ENCODE measurements at regions not wholly inside any gene's neighbourhood (a gene's known extent, or its start where the extent isn't known, plus 50 kb on each side); places are given as distances from the start of the nearest gene placed in this dataset.
A peak's percentile ranks its signal among the peaks of the same experiment; 100 is the strongest.

GRCh38 chr2:236479814-236480213, 89.8 kb upstream of the ACKR3 start:
- WGBS (ENCODE audit: missing lambda C conversion rate) = 16% methylated on average over 1 of the region's 1 CpG
- TF ChIP-seq MYC (IDR thresholded peaks at IDR 0.05; ENCODE audit: borderline replicate concordance, low read length) (no peak), EHMT2 (IDR thresholded peaks at IDR 0.05; ENCODE audit: low read depth) (no peak), HES2 (IDR thresholded peaks at IDR 0.05) (no peak), FOSB (CRISPR knock-in tag; IDR thresholded peaks at IDR 0.05) (no peak), E2F6 (IDR thresholded peaks at IDR 0.05; ENCODE audit: borderline replicate concordance, low read depth) (no peak), PHF8 (IDR thresholded peaks at IDR 0.05; ENCODE audit: borderline replicate concordance, low read depth) (no peak), FOXS1 (CRISPR knock-in tag; IDR thresholded peaks at IDR 0.05) (no peak), USF2 (IDR thresholded peaks at IDR 0.05) (no peak), TP53 (CRISPR knock-in tag; IDR thresholded peaks at IDR 0.05) (no peak), SREBF2 (IDR thresholded peaks at IDR 0.05) (no peak), SMC3 (IDR thresholded peaks at IDR 0.05) (no peak), KDM5A (IDR thresholded peaks at IDR 0.05) (no peak)
- ATAC-seq (no peak), DNase-seq (ENCODE audit: low read depth in 1 of 2, low spot score in 1 of 2) (no peak), FAIRE-seq (no peak)
- Histone ChIP-seq H3K9me3 (peaks cover 18% of the 10 kb centered on the region), H3K4me1 (no peaks in the 10 kb centered on the region), H3K27ac (no peak overlapping the region), H3K4me2 (no peak overlapping the region), H3K4me3 (no peak overlapping the region)
- CTCF ChIA-PET = no interaction called here
- POLR2A ChIA-PET = no interaction called here

GRCh38 chr2:236483102-236483501, 86.5 kb upstream of the ACKR3 start:
- Histone ChIP-seq H3K9me3 (peaks cover 18% of the 10 kb centered on the region), H3K4me3 (no peak overlapping the region), H3K4me2 (no peak overlapping the region), H3K27ac (no peak overlapping the region), H3K4me1 (no peaks in the 10 kb centered on the region)
- no peak for FAIRE-seq
- 0% methylated on average over 1 of the region's 1 CpG for WGBS (ENCODE audit: missing lambda C conversion rate)
- ChIA-PET CTCF (no interaction called here), POLR2A (no interaction called here)
- ATAC-seq = no peak
- DNase-seq (ENCODE audit: low read depth in 1 of 2, low spot score in 1 of 2) = no peak
- TF ChIP-seq MAFK (IDR thresholded peaks at IDR 0.05; ENCODE audit: partially characterized antibody) (peak; percentile 43), KDM5A (IDR thresholded peaks at IDR 0.05) (no peak), POLR2AphosphoS2 (conservative IDR thresholded peaks at IDR 0.05; ENCODE audit: low read length) (no peak), CEBPB (IDR thresholded peaks at IDR 0.05) (no peak), HDAC2 (IDR thresholded peaks at IDR 0.05) (no peak), ATOH8 (CRISPR knock-in tag; IDR thresholded peaks at IDR 0.05; ENCODE audit: low read depth) (no peak), ZC3H11A (IDR thresholded peaks at IDR 0.05) (no peak), FOXS1 (CRISPR knock-in tag; IDR thresholded peaks at IDR 0.05) (no peak)

- H3K27ac ChIP-seq = no peak overlapping the region
- peaks cover 9% of the 10 kb centered on the region; the same call in 1 of the 3 replicates for H3K9me3 ChIP-seq
- ATAC-seq (no peak), FAIRE-seq (no peak), DNase-seq (ENCODE audit: low read depth in 1 of 2, low spot score in 1 of 2) (no peak)
- H3K4me2 ChIP-seq = no peak overlapping the region
- no peaks in the 10 kb centered on the region for H3K4me1 ChIP-seq
- TF ChIP-seq E2F6 (IDR thresholded peaks at IDR 0.05; ENCODE audit: borderline replicate concordance, low read depth) = no peak
- no peak for TF ChIP-seq KDM1A (IDR thresholded peaks at IDR 0.05; ENCODE audit: low read depth)
- TF ChIP-seq BCL3 (IDR thresholded peaks at IDR 0.05) = no peak
- no peak for TF ChIP-seq FOXS1 (CRISPR knock-in tag; IDR thresholded peaks at IDR 0.05)
- no peak for TF ChIP-seq SREBF2 (IDR thresholded peaks at IDR 0.05)
- TF ChIP-seq ZSCAN20 (CRISPR knock-in tag; IDR thresholded peaks at IDR 0.05) = no peak
- TF ChIP-seq FOSB (CRISPR knock-in tag; IDR thresholded peaks at IDR 0.05) = no peak
- TF ChIP-seq HDAC2 (IDR thresholded peaks at IDR 0.05) = no peak
- no peak for TF ChIP-seq HOXA7 (CRISPR knock-in tag; IDR thresholded peaks at IDR 0.05)
- no peak for TF ChIP-seq MYC (IDR thresholded peaks at IDR 0.05; ENCODE audit: borderline replicate concordance, low read length)
- no peak for TF ChIP-seq ELK1 (IDR thresholded peaks at IDR 0.05; ENCODE audit: low read depth, low read length)
- TF ChIP-seq PHF8 (IDR thresholded peaks at IDR 0.05; ENCODE audit: borderline replicate concordance, low read depth) = no peak
- no peak for TF ChIP-seq USF2 (IDR thresholded peaks at IDR 0.05)
- no peak for TF ChIP-seq CHD4 (IDR thresholded peaks at IDR 0.05; ENCODE audit: borderline replicate concordance)
- no peak for TF ChIP-seq ZC3H11A (IDR thresholded peaks at IDR 0.05)
- TF ChIP-seq RARB (CRISPR knock-in tag; IDR thresholded peaks at IDR 0.05) = no peak
- no peak for TF ChIP-seq GATA3 (IDR thresholded peaks at IDR 0.05; ENCODE audit: borderline replicate concordance)
- no peak for TF ChIP-seq SMC3 (IDR thresholded peaks at IDR 0.05)
- TF ChIP-seq NPAS2 (CRISPR knock-in tag; IDR thresholded peaks at IDR 0.05; ENCODE audit: borderline replicate concordance) = no peak
- no peak for TF ChIP-seq ZNF302 (CRISPR knock-in tag; IDR thresholded peaks at IDR 0.05)
- H3K4me3 ChIP-seq = no peak overlapping the region
- ChIA-PET CTCF (no interaction called here), POLR2A (no interaction called here)
- 0% methylated on average over 2 of the region's 2 CpGs for WGBS (ENCODE audit: missing lambda C conversion rate)
Observed at GRCh38 chr2:236485519-236485918, 84.1 kb upstream of the ACKR3 start.
